OCI-LY3 (cell line): ENCODE measurements at regions not wholly inside any gene's neighbourhood (a gene's known extent, or its start where the extent isn't known, plus 50 kb on each side); places are given as distances from the start of the nearest gene placed in this dataset.

ENCODE experiments used
- CTCF ChIP-seq: fragments of 200-600, 300-600 bp; sonication (generic); IDR thresholded peaks from 2 replicates; pipeline ENCODE4 v1.5.1; 2014; ENCODE audit warnings: antibody characterized with exemption, low read length, low read depth
- EZH2phosphoT487 ChIP-seq: fragments of 200-600 bp; shearing (Covaris generic); IDR thresholded peaks from 2 replicates; pipeline ENCODE4 v1.6.1; 2018; ENCODE audit warnings: antibody characterized with exemption, mixed run types, low read depth

GRCh38 chr9:26308328-26308727 lies 584.3 kb downstream of the CAAP1 start:
- TF ChIP-seq CTCF (no peak), EZH2phosphoT487 (no peak)
